GM12892 (cell line): ENCODE measurements at regions not wholly inside any gene's neighbourhood (a gene's known extent, or its start where the extent isn't known, plus 50 kb on each side); places are given as distances from the start of the nearest gene placed in this dataset.

Experiments
- POLR2AphosphoS5 ChIP-seq: IDR thresholded peaks from 2 replicates; pipeline ENCODE4 v1.6.1; 2011; ENCODE audit warnings: low read depth, low read length, control low read depth
- TAF1 ChIP-seq: IDR thresholded peaks from 2 replicates; pipeline ENCODE4 v1.6.1; 2011; ENCODE audit warnings: low read depth, mild to moderate bottlenecking, control low read depth, low read length, borderline replicate concordance

GRCh38 chr9:80931163-80931562 is 758.2 kb downstream of the TLE1 start:
- no peak for TF ChIP-seq POLR2AphosphoS5
- TF ChIP-seq TAF1 = no peak
